ENCODE measurements at regions not wholly inside any gene's neighbourhood (a gene's known extent, or its start where the extent isn't known, plus 50 kb on each side); places are given as distances from the start of the nearest gene placed in this dataset.
"Not testable (repeated sequence)": the region's sequence is repeated elsewhere in the genome, so short reads cannot be mapped to it uniquely, and the experiment has no call there.

DNA sequence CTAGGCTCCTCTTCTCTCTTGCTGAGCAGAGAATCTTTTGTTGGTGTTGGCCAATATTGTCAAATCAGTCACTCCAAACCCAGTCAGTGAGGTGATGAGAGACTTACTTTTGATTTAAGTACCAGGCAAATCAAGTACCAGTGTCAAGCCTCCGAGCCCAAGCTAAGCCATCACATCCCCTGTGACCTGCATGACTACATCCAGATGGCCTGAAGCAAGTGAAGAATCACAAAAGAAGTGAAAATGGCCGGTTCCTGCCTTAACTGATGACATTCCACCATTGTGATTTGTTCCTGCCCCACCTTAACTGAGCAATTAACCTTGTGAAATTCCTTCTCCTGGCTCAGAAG lies 107.0 kb upstream of the DAB1 start:
- not testable (repeated sequence) for DNase-seq

DNA sequence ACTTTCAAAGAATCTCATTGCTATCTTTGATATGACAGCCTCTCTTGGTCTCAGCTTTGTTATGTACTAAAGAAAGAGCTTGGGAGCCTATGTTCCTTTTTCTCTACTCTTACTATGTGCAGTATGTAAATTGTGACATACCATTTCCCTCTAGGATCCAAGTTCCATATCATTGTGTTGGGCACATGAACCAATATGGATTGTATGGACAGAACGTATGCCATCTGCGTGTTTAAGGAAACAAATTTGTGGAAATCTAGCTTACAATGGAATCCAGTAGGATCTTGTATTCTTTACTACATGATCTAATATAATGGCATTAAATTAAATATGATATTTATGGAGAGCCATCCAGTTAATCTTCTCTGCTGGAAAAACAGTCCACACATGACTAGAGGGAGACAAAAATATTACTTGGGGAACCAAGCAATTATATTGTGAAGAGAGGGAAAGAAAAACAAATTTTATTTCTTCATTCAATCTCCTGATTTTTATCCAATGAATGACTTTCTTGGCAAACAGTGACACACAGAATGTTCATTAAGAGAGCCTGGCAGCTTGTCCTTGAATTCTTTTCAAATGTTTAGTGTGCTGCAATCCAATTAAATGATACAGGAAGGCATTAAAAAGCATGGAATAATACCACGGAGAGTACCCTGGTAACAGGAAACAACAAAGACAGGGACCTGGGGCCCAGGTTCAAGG lies 106.5 kb upstream of the DAB1 start:
- no peak for DNase-seq

DNA sequence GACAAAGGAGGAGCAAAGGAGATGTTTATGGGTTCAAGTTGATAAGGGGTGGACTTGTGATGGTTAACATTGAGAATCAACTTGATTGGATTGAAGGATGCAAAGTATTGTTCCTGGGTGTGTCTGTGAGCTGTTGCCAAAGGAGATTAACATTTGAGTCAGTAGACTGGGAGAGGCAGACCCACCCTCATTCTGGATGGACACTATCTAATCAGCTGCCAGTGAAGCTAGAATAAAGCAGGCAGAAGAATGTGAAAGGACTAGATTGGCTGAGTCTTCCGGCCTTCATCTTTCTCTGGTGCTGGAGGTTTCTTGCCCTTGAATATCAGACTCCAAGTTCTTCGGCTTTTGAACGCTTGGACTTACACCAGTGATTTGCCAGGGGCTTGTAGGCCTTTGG lies 98.7 kb upstream of the DAB1 start:
- no peak for DNase-seq

DNA sequence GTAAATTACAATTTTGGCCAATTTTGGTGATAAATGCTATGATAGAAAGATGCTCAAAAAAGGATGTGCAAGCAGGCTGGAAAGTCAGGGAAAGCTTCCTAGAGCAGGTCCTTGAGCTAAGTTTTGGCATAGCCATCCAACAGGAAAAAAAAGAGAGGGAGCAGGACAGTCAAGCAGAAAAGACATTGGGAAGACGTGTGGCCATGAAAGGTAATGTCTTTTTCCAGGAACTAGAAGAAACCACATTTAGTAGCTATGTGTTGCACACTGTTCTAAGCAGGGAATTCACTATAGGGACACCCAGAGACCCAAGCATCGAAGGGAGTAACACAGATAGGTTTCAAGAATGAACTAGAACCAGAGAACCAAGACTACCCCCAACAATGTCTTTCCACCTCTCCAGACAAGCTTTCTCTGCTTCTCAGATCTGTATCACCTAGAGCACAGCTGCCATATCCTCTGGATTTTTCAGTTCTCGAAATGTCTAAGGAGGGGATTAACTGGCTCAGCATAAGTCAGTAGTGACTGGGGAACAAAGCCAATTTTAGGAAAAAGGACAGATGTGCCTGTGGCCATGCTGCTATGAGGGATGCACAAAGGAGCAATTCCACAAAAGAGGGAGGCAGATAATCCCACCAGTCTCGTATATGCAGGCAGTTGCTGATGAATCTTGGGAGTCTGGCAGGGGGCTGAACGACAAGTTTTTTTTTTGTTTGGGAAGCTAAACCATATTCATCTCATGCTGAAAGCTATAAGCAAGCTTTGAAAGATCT lies 97.1 kb upstream of the DAB1 start:
- DNase-seq = no peak

DNA sequence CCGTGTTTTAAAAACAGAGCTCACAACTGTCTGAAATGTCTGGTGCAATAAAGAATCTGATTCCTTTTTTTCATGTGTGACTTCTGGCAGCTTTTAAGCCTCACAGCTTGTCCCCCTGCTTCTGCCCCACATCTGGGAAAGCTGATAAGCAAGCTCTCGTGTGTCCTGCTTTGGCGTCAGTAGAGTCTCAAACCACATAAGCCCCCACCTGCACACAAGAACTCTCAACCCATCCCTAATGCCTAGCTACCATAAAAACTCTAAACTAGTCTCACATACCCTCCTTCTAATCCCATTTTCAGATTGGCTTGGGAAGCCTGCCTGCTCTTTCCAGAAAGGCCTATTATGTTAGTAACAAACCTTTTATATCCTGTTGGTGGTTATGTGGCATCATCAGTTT lies 94.6 kb upstream of the DAB1 start:
- no peak for DNase-seq

DNA sequence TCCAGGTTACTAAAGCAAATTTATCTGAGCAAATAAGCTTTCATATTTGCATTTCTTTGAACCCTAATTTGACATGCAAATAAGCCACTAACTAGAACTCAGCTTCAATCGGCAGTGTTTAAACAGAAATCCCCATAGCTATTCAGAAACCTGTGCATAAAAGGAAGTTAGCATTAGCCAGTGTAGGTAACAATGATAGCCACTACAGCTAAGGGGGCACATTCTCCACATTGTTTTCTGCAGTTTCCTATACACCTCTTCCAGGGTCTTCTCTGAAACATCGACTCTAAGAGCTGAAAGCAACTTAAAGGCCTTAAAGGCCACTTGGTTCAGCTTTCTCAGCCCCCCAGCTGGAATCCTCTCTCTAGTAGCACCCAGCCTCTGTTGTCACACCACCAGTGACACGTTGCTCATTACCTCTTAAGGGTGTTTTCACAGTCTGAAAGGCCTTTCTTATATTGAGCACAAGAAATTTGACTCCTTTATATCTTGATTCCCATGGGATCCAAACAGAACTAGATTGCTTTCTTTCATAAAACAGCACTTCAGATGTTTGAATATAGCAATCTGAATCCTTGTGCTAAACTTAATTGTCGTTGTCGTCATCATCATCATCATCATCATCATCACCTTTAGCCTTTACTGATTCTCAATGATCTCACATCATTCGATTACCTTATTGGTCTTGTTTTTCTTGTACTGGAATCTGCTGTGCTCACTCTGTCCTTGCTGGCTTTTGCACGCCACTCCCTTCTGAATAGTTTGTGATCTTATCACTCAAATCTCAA lies 93.9 kb upstream of the DAB1 start:
- no peak for DNase-seq

DNA sequence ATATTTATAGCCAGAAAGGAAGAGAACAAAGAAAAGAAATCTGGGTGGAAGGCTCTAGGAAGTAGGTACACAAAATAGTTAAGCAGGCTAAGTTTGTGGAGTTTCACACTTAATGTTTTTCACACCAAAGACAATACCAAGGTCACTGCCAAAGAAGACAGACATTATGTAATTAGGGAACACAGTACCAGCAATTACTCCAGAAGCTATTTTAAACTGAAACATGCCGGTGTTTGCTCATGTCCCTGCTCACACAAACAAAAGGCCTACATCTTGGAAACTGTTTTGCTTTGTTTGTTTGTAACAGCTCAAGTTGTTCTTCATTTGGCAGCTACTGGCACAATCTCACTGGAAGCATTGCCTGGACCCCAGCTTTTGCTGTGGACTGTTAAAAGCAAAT lies 88.5 kb upstream of the DAB1 start:
- no peak for DNase-seq

DNA sequence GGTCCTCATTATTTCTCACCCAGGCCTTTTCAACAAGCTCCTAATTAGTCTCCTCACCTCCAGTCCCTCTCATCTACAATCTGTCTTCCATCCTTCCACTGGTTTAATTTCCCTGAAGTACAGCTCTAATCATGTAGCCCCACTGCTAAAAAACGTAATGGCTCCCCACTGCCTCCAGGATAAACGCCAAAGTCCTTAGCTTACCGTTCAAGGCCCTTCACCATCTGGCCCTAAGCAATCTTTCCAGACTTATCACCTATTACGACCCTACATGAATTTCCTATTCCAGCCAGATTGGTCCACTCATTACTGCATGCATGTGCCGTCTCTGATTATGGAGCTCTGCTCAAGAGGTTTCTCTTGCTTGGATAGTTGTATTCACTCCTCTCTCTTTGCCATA lies 83.1 kb upstream of the DAB1 start:
- DNase-seq = no peak

DNA sequence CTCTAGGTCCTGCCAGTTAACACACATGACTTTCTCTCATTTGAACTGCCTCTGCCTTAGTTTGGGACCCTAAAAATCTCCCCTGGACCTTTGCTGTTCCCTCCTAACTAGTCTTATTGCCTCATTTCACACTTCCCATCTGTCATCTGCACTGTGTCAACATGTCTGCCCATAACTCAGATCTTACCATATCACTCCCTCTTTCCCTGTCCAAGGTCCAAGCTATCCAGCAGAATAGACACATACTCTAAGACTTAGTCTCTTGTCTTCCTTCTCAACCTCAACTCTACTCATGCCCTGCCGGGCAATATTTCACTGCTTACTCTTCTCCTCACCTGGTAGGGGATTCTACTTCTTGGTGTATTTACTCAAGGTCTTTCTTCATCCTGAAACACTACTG lies 79.5 kb upstream of the DAB1 start:
- DNase-seq = no peak

DNA sequence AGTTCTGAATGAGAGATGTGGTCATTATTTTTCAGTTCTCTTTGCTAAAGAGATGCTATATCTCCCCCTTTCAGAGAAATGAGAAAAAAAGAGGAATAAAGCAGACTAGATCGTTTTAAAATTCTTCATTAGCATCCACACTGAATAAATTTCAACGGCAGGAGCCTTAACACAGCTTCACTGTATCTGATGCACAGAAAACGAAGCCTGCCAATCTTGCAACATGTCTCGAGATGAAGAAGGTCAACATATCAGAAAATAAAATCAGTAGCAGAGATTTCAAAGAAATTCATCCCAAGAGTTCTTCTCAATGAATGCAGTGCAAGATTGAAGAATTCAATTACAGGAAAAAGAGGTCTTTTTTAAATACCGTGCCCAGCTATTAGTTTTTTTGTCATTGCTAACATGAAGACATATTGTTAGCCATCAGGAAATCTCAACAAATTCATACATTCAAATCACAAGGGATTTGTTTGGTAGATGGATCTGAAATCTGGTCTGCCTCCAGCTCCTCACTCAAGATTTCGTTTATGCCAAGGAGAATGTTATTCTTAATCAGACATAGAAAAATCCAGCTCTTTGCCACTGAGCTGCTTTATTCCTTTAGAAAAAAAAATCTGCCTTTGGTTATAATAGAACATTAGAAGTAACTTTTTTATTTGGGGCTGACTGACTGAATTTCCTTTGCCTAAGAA lies 76.4 kb upstream of the DAB1 start:
- DNase-seq = no peak

DNA sequence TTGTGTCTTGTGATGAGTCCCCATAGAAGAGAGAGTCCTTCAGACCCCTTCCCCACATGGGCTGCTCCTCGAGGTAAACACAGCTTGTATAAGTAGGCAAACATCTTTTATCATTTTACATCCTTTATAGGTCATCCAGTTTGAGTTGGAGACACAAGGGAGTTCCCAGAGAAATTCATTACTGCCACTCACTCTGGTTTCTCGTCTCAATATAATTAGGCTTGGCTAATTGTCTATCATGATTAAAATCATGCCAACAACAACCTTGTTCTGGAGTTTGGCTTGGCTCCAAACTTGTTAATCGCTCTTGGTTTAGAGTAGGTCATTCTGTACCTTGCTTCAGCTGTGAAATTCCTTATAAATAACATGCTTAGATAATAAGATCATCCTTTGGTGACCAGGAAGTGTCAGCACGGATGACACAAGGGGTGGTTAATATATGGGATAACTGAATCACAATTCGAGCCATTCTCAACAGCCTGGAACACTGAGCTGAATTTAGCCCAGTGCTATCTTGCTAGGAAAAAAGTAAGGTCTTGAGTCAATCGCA lies 70.7 kb upstream of the DAB1 start:
- no peak for DNase-seq

DNA sequence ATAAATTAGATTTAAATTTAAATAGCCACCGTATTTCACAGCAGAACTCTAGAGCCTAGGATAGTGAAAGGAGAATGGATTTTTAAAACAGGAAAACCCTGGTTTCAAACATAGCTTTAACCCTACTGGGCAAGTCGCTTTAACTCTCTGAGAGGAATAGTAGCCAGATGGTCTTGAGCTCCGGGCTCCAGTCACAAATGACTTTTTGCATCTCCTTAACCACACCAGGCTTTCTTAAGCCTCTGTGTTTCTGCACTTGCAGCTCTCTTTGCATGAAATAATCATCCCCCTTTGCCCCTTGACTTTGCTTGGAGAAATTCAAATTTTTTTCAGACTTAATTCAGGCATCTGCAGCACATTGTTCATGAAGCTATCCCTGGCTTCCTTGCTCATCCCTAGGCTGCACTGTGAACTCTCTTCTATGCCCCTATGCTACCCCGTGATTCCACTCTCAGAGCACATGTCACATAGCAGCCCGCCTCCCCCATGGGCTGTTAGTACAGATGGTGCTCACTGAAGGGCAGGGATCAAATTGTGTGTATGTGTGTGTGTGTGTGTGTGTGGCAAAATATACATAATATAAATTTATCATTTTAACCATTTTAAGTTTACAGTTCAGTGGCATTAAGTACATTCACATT lies 68.8 kb upstream of the DAB1 start:
- no peak for DNase-seq

DNA sequence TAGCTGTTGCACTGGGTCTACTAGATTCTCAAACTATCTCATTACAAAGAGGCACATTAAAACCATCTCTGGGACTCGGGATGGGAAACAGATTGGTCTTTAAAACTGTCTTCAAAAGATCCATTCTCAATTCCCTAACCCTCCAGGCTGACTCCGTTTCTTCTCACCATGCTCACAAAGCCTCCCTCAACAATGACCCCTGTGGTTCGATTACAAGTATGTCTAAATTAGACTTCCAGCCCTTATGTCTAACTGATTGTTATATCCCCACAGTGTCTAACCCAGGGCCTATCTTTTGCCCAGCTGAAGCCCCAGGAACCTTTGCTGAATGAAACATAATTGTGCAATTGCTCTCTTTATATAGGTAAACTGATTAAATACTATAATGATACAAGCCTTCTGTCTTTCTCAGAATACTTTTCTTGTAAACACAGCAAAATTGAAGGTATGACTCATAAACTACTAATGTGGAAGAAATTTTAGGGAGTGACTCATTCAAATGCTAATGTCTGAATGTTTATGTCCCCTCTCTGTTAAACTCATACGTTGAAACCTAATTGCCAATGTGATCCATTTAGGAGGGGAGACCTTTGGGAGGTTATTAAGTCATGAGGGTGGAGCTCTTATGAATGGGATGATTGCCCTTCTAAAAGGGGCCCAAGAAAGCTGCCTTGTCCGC lies 65.6 kb upstream of the DAB1 start:
- no peak for DNase-seq

DNA sequence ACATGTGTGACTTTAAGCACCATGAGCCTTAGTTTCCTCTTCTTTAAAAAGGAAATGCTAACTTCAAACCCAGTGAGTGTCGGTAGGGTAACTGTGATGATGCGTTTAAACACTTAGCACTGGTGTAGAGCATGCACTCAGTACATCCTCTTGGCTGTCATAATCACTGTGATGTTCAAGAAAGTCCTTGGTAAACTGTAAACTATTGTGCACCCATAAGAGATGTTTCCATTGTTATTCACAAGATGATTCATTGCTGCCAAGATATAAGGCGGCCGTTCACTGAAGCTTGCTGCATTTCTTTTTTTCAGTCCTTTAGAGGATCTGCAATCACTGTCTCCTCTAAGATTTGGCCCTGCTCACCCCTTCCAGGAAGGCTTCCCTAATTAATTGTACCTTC lies 61.8 kb upstream of the DAB1 start:
- no peak for DNase-seq

DNA sequence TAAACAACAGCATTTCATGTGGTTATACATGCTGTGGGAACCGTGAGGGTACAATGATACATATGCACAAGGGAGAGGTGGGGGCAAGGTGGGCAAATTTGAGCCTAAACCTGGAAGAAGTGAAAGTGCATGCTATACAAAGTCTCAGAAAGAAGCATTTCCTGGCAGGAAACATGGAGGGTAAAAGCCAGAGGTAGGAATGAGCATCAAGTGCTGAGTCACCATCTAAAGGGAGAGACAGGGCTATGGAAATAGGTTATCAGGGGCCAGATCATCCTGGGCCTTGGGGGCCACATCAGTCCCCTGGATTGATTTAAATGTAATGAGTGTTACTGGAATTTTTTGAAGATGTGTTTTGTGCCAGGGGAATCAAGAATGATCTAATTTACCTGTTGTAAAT lies 60.1 kb upstream of the DAB1 start:
- no peak for DNase-seq

DNA sequence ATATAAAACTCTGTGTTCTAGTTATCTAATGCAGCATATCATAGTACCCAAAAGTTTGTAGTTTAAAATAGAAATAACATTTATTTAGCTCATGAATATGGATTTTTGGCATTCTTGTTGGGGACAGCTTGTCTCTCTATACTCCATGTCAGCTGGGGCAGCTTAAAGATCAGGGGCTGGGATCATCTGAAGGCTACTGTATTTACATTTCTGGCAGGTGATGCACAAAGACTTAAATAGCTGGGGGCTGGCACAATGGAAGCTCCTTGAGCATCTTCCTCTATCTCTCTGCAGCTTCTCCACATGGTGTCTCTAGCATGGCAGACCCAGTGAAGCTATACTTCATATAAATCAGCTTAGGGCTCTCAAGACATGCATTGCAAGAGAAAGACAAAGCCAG lies 55.6 kb upstream of the DAB1 start:
- no peak for DNase-seq

DNA sequence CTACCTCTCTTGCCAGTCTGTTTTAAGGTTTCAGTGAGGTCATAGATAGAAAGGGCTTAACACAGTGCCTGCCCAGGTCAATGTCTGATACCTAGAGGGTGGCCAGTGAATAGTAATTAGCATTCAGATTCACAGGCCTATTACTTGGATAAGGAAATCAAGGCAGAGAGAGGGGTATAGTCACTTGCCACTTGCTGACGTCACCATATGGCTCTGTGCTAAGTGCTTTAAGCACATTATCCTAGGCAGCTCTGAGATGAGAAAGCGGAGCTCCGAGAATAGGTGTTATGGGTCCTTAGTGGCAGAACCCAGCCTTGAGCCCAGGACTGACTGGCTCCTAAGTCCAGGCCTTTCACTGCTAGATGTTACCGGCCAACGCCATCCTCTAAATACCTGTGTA lies 51.5 kb upstream of the DAB1 start:
- DNase-seq = no peak

DNA sequence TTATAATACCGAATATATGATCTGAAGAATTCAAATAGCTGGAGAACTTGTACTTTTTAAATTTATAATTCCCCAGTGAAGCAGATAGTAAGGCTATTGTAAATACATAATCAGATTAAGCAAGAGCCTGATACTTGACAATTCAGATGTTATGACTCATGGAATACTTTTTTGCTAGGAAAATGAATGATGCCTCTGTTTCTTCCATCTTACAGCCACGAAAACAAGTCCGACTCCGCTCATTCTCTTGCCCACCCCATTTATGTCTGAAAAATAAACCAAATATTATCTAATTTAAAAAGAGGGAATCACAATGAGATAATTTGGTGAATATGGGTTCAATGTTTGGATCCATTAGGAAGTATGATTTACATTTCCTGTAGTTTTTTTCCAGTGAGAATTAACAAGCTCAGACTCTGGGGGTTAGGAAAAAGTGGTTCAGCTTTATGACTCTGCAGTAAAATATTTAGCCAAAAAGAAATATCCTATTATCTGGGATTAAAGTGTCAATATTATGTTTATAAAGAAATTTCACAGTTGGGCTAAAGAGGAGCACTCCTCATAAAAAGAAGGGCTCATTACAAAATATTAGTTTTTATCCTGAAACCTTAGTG lies 50.4 kb upstream of the DAB1 start:
- no peak for DNase-seq
